ENCODE measurements at regions not wholly inside any gene's neighbourhood (a gene's known extent, or its start where the extent isn't known, plus 50 kb on each side); places are given as distances from the start of the nearest gene placed in this dataset.

DNA sequence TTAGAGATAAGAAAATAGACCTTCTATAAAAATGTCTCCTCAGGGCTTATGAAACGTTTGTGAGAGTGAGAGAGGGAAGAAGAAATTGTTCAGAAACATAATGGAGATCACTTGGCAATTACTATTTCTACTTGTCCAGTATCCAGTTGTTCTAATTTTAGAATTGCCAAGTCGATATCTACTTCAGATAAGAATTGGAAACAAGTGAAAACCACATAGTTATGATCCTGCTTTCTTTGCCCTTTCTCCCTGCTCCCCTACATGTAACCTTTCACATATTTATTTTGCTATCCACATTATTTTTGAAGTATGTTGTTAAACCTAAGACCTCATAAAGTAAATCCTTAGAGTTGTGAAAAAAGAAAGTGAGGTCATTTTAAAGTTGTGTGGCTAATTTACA lies 1154.7 kb upstream of the ADGRL2 start:
- no peak overlapping the region for H3K27ac ChIP-seq
- H3K4me3 ChIP-seq (ENCODE audit: low read depth in 1 of 2, low read length in 1 of 2), result no peak overlapping the region
- H3K9me3 ChIP-seq, result no peaks in the 10 kb centered on the region
- H3K27me3 ChIP-seq, result no peaks in the 10 kb centered on the region
- no peaks in the 10 kb centered on the region for H3K4me1 ChIP-seq (ENCODE audit: control insufficient read depth in 1 of 2, insufficient read depth in 1 of 2, low read depth in 1 of 2, low read length in 1 of 2)
- no peaks in the 10 kb centered on the region for H3K36me3 ChIP-seq
- no peak for TF ChIP-seq CTCF (IDR thresholded peaks at IDR 0.05)

GRCh38 chr1:80645621-80646020 lies 1155.1 kb upstream of the ADGRL2 start:
- Histone ChIP-seq H3K36me3 (no peaks in the 10 kb centered on the region), H3K27me3 (no peaks in the 10 kb centered on the region), H3K4me1 (ENCODE audit: control insufficient read depth in 1 of 2, insufficient read depth in 1 of 2, low read depth in 1 of 2, low read length in 1 of 2) (no peaks in the 10 kb centered on the region), H3K27ac (no peak overlapping the region), H3K4me3 (ENCODE audit: low read depth in 1 of 2, low read length in 1 of 2) (no peak overlapping the region), H3K9me3 (no peaks in the 10 kb centered on the region)
- no peak for TF ChIP-seq CTCF (IDR thresholded peaks at IDR 0.05)

- no peak overlapping the region for H3K27ac ChIP-seq
- H3K9me3 ChIP-seq, result no peaks in the 10 kb centered on the region
- TF ChIP-seq CTCF (IDR thresholded peaks at IDR 0.05), result no peak
- H3K4me3 ChIP-seq (ENCODE audit: low read depth in 1 of 2, low read length in 1 of 2), result no peak overlapping the region
- no peaks in the 10 kb centered on the region for H3K4me1 ChIP-seq (ENCODE audit: control insufficient read depth in 1 of 2, insufficient read depth in 1 of 2, low read depth in 1 of 2, low read length in 1 of 2)
- no peaks in the 10 kb centered on the region for H3K36me3 ChIP-seq
- H3K27me3 ChIP-seq, result no peaks in the 10 kb centered on the region
Measured at GRCh38 chr1:80640978-80641377, 1159.8 kb upstream of the ADGRL2 start.

DNA sequence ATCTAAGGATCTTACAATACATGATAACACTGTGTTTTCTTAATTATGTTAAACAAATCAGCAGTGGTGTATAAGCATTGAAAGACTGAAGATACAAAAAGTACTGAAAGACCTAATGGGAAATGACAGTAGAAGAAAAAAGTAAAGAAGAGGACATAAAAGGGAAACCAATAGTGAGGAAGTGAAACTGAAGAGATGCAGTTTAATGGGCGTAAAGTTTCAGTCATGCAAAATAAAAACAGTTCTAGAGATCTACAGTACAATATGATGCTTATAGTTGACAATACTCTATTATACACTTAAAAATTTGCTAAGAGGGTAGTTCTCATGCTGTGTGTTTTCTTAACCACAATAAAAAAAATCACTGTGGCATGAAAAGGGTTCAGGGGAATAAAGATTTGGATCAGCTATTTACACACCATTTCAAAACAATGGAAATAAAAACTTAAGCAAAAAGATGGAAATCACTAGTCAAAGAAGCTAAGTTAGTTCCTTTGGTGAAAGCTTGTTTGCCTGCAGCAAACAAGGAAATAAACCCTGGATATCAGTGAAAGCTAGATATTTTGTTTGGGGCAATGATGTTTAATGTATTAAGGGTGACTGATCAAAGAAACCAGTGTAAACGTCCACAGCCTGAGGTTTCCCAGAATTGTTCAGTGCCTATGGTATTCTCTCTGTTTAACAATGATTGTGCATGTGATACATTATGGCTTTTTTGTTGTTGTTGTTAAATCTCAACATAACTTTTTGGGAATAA lies 1160.8 kb upstream of the ADGRL2 start:
- TF ChIP-seq CTCF (IDR thresholded peaks at IDR 0.05), result no peak
- Histone ChIP-seq H3K36me3 (no peaks in the 10 kb centered on the region), H3K4me1 (ENCODE audit: control insufficient read depth in 1 of 2, insufficient read depth in 1 of 2, low read depth in 1 of 2, low read length in 1 of 2) (no peaks in the 10 kb centered on the region), H3K27me3 (no peaks in the 10 kb centered on the region), H3K4me3 (ENCODE audit: low read depth in 1 of 2, low read length in 1 of 2) (no peak overlapping the region), H3K9me3 (no peaks in the 10 kb centered on the region), H3K27ac (no peak overlapping the region)

- H3K27me3 ChIP-seq, result no peaks in the 10 kb centered on the region
- H3K4me3 ChIP-seq (ENCODE audit: low read depth in 1 of 2, low read length in 1 of 2), result no peak overlapping the region
- H3K4me1 ChIP-seq (ENCODE audit: control insufficient read depth in 1 of 2, insufficient read depth in 1 of 2, low read depth in 1 of 2, low read length in 1 of 2), result no peaks in the 10 kb centered on the region
- no peaks in the 10 kb centered on the region for H3K36me3 ChIP-seq
- no peak for TF ChIP-seq CTCF (IDR thresholded peaks at IDR 0.05)
- no peaks in the 10 kb centered on the region for H3K9me3 ChIP-seq
- no peak overlapping the region for H3K27ac ChIP-seq
Measured at GRCh38 chr1:80633947-80634706, 1166.6 kb upstream of the ADGRL2 start.

Measured in neutrophil (primary cell).